IMR-90 (cell line): ENCODE measurements at regions not wholly inside any gene's neighbourhood (a gene's known extent, or its start where the extent isn't known, plus 50 kb on each side); places are given as distances from the start of the nearest gene placed in this dataset.

Experiments
- ATAC-seq: fragments of 200-7000 bp; cut with Tn5 transposase; 2 replicates; pipeline ENCODE4 v1.9.1; 2020; ENCODE audit warnings: low read depth, mild to moderate bottlenecking, moderate library complexity
- BruUV-seq: library from RNA; stranded (reverse); fragments of 400-500 nt; replicated peaks from 2 replicates; lab custom pipeline; 2021; lab: Mats Ljungman, UMichigan
- CTCF ChIA-PET: fragments of 300-600 bp; formaldehyde crosslinking; extraction: SDS; loops from one replicate; lab custom pipeline; 2021; ENCODE audit warnings: antibody characterized with exemption; lab: Yijun Ruan, JAX
- POLR2A ChIA-PET: fragments of 300-600 bp; sonication (Branson Sonifier 250); formaldehyde crosslinking; loops from one replicate; lab custom pipeline; 2022; ENCODE audit warnings: antibody characterized with exemption; ENCODE audit not compliant: unreplicated experiment; lab: Charles Lee
- DNase-seq: peaks from one replicate; pipeline ENCODE4 v3.0.0; 2013
- H2AFZ ChIP-seq: replicated peaks from 2 replicates; pipeline ENCODE3; 2013; ENCODE audit warnings: low read length, mild to moderate bottlenecking; ENCODE audit not compliant: poor library complexity
- H2AK5ac ChIP-seq: 2 replicates; pipeline ENCODE4 v1.6.1; 2013; ENCODE audit warnings: low read depth, low read length, inconsistent platforms
- H2AK9ac ChIP-seq: replicated peaks from 2 replicates; pipeline ENCODE3; 2013; ENCODE audit warnings: mild to moderate bottlenecking, low read depth, low read length, moderate library complexity; ENCODE audit not compliant: poor library complexity
- H2BK120ac ChIP-seq: 2 replicates; pipeline ENCODE4 v1.6.1; 2013; ENCODE audit warnings: low read depth, low read length, inconsistent platforms
- H2BK15ac ChIP-seq: 3 replicates; pipeline ENCODE4 v1.6.1; 2013; ENCODE audit warnings: low read depth, low read length, inconsistent platforms
- H2BK20ac ChIP-seq: 2 replicates; pipeline ENCODE4 v1.6.1; 2013; ENCODE audit warnings: low read depth, mild to moderate bottlenecking, inconsistent platforms, low read length, moderate library complexity
- H2BK5ac ChIP-seq: 2 replicates; pipeline ENCODE4 v1.6.1; 2013; ENCODE audit warnings: mild to moderate bottlenecking, low read depth, low read length, inconsistent platforms; ENCODE audit not compliant: poor library complexity, severe bottlenecking
- H3K14ac ChIP-seq: replicated peaks from 2 replicates; pipeline ENCODE4 v1.6.1; 2013; ENCODE audit warnings: low read depth, low read length, inconsistent platforms
- H3K18ac ChIP-seq: 2 replicates; pipeline ENCODE4 v1.6.1; 2013; ENCODE audit warnings: low read depth, low read length, control low read depth
- H3K23ac ChIP-seq: 2 replicates; pipeline ENCODE4 v1.6.1; 2013; ENCODE audit warnings: low read depth, low read length, inconsistent platforms
- H3K27ac ChIP-seq: 2 replicates; pipeline ENCODE4 v1.5.1; 2013; ENCODE audit warnings: mild to moderate bottlenecking, control low read depth, low read length; ENCODE audit not compliant: insufficient read depth
- H3K27me3 ChIP-seq: 2 replicates; pipeline ENCODE4 v1.6.1; 2013; ENCODE audit warnings: low read length; ENCODE audit not compliant: control insufficient read depth, insufficient read depth
- H3K36me3 ChIP-seq: 2 replicates; pipeline ENCODE4 v1.6.1; 2013; ENCODE audit warnings: low read length, mixed read lengths; ENCODE audit not compliant: control insufficient read depth, insufficient read depth
- H3K4ac ChIP-seq: 2 replicates; pipeline ENCODE4 v1.6.1; 2013; ENCODE audit warnings: low read depth, low read length, inconsistent platforms
- H3K4me1 ChIP-seq: 2 replicates; pipeline ENCODE4 v1.6.1; 2013; ENCODE audit warnings: low read length, mixed read lengths; ENCODE audit not compliant: control insufficient read depth, insufficient read depth
- H3K4me2 ChIP-seq: 2 replicates; pipeline ENCODE4 v1.6.1; 2013; ENCODE audit warnings: low read depth, mild to moderate bottlenecking, control low read depth, low read length, moderate library complexity
- H3K4me3 ChIP-seq: 2 replicates; pipeline ENCODE4 v1.5.1; 2013; ENCODE audit warnings: low read depth, mild to moderate bottlenecking, control low read depth, low read length, moderate library complexity; ENCODE audit not compliant: insufficient read depth
- H3K56ac ChIP-seq: 2 replicates; pipeline ENCODE4 v1.6.1; 2013; ENCODE audit warnings: low read length, inconsistent platforms; ENCODE audit not compliant: insufficient read depth; ENCODE audit errors: extremely low read depth
- H3K79me1 ChIP-seq, 2 experiments: 2 replicates each; pipeline ENCODE4 v1.6.1; 2013; ENCODE audit warnings: low read length in 2 of 2, inconsistent platforms in 1 of 2, low read depth in 1 of 2
- H3K9ac ChIP-seq: 2 replicates; pipeline ENCODE4 v1.6.1; 2013; ENCODE audit warnings: low read depth, low read length, control low read depth
- H3K9me1 ChIP-seq: 2 replicates; pipeline ENCODE4 v1.6.1; 2013; ENCODE audit warnings: low read length, inconsistent platforms; ENCODE audit not compliant: insufficient read depth
- H3K9me3 ChIP-seq: 2 replicates; pipeline ENCODE4 v1.6.1; 2013; ENCODE audit warnings: low read length; ENCODE audit not compliant: control insufficient read depth, insufficient read depth
- H4K20me1 ChIP-seq: 2 replicates; pipeline ENCODE4 v1.6.1; 2013; ENCODE audit warnings: low read length, inconsistent platforms; ENCODE audit not compliant: insufficient read depth
- H4K5ac ChIP-seq: 2 replicates; pipeline ENCODE4 v1.6.1; 2013; ENCODE audit warnings: mild to moderate bottlenecking, low read depth, low read length, control low read depth
- H4K8ac ChIP-seq, 2 experiments: 2 replicates each; pipeline ENCODE4 v1.6.1; 2013; ENCODE audit warnings: low read depth in 2 of 2, low read length in 2 of 2, control low read depth in 1 of 2, inconsistent platforms in 1 of 2
- H4K91ac ChIP-seq: 2 replicates; pipeline ENCODE4 v1.6.1; 2013; ENCODE audit warnings: low read depth, low read length, inconsistent platforms; ENCODE audit not compliant: insufficient read depth
- WGBS, 2 experiments: methylation state at CpG; one replicate each; pipeline versions ENCODE4 v1.1.5 to v1.1.7; 2013; ENCODE audit warnings: missing lambda C conversion rate in 2 of 2; ENCODE audit not compliant: insufficient read length in 1 of 2; ENCODE audit errors: extremely low coverage in 2 of 2; 5-methylcytosine and 5-hydroxymethylcytosine counted together
- dilution Hi-C: fragments of 300-500 bp; cut with HindIII; formaldehyde crosslinking; loops from one replicate; pipeline ENCODE4 v1.14.3; 2018; ENCODE audit warnings: low sequenced_read_pairs; ENCODE audit not compliant: unreplicated experiment
- in situ Hi-C: fragments of 300-500 bp; cut with MboI; formaldehyde crosslinking; loops from 3 replicates; pipeline ENCODE4 v1.14.3; 2019; ENCODE audit warnings: low sequenced_read_pairs, inconsistent platforms, mixed read lengths
- intact Hi-C: fragments of 100-400 bp; cut with micrococcal nuclease; formaldehyde crosslinking; loops from 2 replicates; pipeline ENCODE4 v1.10.0; 2022
- TF ChIP-seq, protein P1 (sequence below): fragments of 150-350 bp; IDR thresholded peaks from 2 replicates; pipeline ENCODE4 v1.6.1; 2017; ENCODE audit warnings: mild to moderate bottlenecking, antibody characterized with exemption, low read length, low read depth

DNA sequence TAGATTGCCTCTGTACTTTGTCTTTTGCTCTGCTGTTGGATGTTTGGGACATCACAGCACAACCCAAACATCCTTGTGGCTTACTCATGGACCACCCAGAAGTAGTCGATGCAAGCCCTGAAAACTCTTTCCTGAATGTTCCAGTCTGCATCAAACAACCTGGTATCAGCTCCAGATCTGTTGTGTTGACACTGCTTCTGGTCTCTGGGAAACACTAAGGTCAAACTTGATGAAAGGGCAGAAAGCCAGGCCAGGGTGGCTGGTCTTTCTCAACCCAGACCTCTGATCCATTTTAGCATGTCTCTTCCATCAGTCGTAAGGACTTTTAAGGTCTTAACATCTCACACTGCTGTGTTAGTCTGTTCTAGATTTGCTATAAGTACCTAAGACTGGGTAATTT lies 265.7 kb downstream of the ZNF536 start:
- no CpG with 5 or more reads among the region's 2 CpGs for WGBS, 2 experiments
- ChIA-PET POLR2A (no interaction called here), CTCF (no interaction called here)
- H3K79me1 ChIP-seq, result no peaks in the 10 kb centered on the region
- ATAC-seq, result no peak
- dilution Hi-C loops, result no loop called here
- no peak overlapping the region for H2BK5ac ChIP-seq
- TF ChIP-seq, protein P1, sequence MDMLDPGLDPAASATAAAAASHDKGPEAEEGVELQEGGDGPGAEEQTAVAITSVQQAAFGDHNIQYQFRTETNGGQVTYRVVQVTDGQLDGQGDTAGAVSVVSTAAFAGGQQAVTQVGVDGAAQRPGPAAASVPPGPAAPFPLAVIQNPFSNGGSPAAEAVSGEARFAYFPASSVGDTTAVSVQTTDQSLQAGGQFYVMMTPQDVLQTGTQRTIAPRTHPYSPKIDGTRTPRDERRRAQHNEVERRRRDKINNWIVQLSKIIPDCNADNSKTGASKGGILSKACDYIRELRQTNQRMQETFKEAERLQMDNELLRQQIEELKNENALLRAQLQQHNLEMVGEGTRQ, result no peak
- H3K4me2 ChIP-seq, result no peak overlapping the region
- DNase-seq, result no peak
- H3K9ac ChIP-seq, result no peak overlapping the region
- H2AK5ac ChIP-seq, result no peak overlapping the region
- H3K56ac ChIP-seq, result no peak overlapping the region
- no peaks in the 10 kb centered on the region for H3K9me1 ChIP-seq
- no peaks in the 10 kb centered on the region for H3K4me1 ChIP-seq
- H2AK9ac ChIP-seq, result no peak overlapping the region
- no peak overlapping the region for H3K18ac ChIP-seq
- H3K23ac ChIP-seq, result no peak overlapping the region
- no peaks in the 10 kb centered on the region for H3K36me3 ChIP-seq
- no peak overlapping the region for H2AFZ ChIP-seq
- in situ Hi-C loops, result loop anchor here (25.0 kb wide), 1 partner anchor 751 kb away; no protein-coding TSS in a partner anchor
- intact Hi-C loops, result no loop called here
- no peak overlapping the region for H3K27ac ChIP-seq
- H2BK120ac ChIP-seq, result no peak overlapping the region
- H2BK15ac ChIP-seq, result no peak overlapping the region
- no peak overlapping the region for H4K8ac ChIP-seq
- no peak overlapping the region for H3K4ac ChIP-seq
- no peak overlapping the region for H4K5ac ChIP-seq
- no peak overlapping the region for H3K14ac ChIP-seq
- H3K9me3 ChIP-seq, result peaks cover 11% of the 10 kb centered on the region; the same call in 1 of the 2 replicates
- BruUV-seq, result no TSS peak
- no peaks in the 10 kb centered on the region for H3K27me3 ChIP-seq
- H4K91ac ChIP-seq, result no peak overlapping the region
- H2BK20ac ChIP-seq, result no peak overlapping the region
- H3K4me3 ChIP-seq, result no peak overlapping the region
- no peaks in the 10 kb centered on the region for H4K20me1 ChIP-seq
